ENCODE measurements at regions not wholly inside any gene's neighbourhood (a gene's known extent, or its start where the extent isn't known, plus 50 kb on each side); places are given as distances from the start of the nearest gene placed in this dataset.

DNA sequence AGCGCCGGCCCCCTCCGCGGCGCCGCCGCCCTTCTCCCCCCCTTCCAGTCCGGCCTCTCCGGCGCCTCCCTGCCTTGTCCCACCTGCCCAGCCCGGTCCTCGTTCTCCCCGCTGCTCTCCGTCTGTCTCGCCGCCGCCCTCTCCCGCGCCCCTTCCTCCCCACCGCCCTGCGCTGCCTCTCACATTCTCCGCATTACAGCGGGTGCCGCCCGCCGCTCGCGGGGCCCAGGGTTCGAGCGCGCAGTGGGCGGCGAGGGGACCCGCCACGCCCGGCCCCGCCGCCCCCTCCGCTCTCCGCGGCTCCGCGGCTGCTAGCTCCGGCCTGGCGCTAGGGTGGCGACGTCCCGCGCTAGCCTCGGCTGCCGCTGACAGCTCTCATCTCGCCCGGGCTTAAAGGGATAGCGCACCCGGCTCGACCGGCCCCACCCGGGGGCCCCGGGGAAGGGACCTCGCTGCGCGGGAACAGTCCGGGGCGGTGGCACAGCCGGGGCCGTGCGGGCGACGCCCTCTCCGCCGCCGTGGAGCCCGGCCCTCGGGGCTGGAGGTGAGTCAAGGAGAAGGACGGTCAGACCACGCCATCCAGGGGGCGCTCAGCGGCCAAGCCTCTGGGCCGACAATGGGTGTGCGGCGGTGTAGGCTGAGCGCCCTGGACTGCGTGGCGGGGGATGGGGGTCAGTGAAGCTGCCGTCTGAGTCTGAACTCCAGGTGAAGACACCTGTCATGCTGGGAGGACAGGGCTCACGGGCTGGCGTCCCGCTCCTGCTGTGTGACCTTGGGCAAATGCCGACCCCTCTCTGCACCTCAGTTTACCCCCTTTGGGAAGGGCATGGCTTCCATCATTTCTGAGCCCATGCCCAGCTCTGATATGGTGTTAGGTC lies 187.4 kb upstream of the LINGO1 start (continued):
- TF ChIP-seq ZNF26 (tag by site-specific recombination; IDR thresholded peaks at IDR 0.05) (no peak), ZNF558 (tag by site-specific recombination; IDR thresholded peaks at IDR 0.05) (no peak), ZNF596 (tag by site-specific recombination; IDR thresholded peaks at IDR 0.05) (no peak), ZNF23 (tag by site-specific recombination; IDR thresholded peaks at IDR 0.05; ENCODE audit: borderline replicate concordance) (no peak), PRDM10 (tag by site-specific recombination; IDR thresholded peaks at IDR 0.05) (peak; percentile 57; the same call in 1 of the 2 replicates), ZBTB8A (tag by site-specific recombination; IDR thresholded peaks at IDR 0.05) (peak; percentile 81), ZNF513 (tag by site-specific recombination; IDR thresholded peaks at IDR 0.05) (no peak), ZBTB1 (tag by site-specific recombination; IDR thresholded peaks at IDR 0.05) (no peak), OSR2 (tag by site-specific recombination; IDR thresholded peaks at IDR 0.05) (no peak), ZNF600 (tag by site-specific recombination; IDR thresholded peaks at IDR 0.05) (peak; percentile 13; the same call in 1 of the 2 replicates), ZNF488 (tag by site-specific recombination; IDR thresholded peaks at IDR 0.05) (no peak), ZNF645 (tag by site-specific recombination; IDR thresholded peaks at IDR 0.05) (no peak), ZNF785 (tag by site-specific recombination; IDR thresholded peaks at IDR 0.05) (no peak), ZNF302 (tag by site-specific recombination; IDR thresholded peaks at IDR 0.05; ENCODE audit: low read depth) (no peak), ZNF658 (tag by site-specific recombination; IDR thresholded peaks at IDR 0.05) (no peak), ZNF777 (tag by site-specific recombination; IDR thresholded peaks at IDR 0.05; ENCODE audit: borderline replicate concordance) (no peak), ZNF335 (tag by site-specific recombination; conservative IDR thresholded peaks at IDR 0.05) (peak; percentile 66), ZNF843 (tag by site-specific recombination; IDR thresholded peaks at IDR 0.05) (no peak)
- TF ChIP-seq, protein P1, sequence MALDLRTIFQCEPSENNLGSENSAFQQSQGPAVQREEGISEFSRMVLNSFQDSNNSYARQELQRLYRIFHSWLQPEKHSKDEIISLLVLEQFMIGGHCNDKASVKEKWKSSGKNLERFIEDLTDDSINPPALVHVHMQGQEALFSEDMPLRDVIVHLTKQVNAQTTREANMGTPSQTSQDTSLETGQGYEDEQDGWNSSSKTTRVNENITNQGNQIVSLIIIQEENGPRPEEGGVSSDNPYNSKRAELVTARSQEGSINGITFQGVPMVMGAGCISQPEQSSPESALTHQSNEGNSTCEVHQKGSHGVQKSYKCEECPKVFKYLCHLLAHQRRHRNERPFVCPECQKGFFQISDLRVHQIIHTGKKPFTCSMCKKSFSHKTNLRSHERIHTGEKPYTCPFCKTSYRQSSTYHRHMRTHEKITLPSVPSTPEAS (tag by site-specific recombination; IDR thresholded peaks at IDR 0.05) = no peak
- TF ChIP-seq, protein P2, sequence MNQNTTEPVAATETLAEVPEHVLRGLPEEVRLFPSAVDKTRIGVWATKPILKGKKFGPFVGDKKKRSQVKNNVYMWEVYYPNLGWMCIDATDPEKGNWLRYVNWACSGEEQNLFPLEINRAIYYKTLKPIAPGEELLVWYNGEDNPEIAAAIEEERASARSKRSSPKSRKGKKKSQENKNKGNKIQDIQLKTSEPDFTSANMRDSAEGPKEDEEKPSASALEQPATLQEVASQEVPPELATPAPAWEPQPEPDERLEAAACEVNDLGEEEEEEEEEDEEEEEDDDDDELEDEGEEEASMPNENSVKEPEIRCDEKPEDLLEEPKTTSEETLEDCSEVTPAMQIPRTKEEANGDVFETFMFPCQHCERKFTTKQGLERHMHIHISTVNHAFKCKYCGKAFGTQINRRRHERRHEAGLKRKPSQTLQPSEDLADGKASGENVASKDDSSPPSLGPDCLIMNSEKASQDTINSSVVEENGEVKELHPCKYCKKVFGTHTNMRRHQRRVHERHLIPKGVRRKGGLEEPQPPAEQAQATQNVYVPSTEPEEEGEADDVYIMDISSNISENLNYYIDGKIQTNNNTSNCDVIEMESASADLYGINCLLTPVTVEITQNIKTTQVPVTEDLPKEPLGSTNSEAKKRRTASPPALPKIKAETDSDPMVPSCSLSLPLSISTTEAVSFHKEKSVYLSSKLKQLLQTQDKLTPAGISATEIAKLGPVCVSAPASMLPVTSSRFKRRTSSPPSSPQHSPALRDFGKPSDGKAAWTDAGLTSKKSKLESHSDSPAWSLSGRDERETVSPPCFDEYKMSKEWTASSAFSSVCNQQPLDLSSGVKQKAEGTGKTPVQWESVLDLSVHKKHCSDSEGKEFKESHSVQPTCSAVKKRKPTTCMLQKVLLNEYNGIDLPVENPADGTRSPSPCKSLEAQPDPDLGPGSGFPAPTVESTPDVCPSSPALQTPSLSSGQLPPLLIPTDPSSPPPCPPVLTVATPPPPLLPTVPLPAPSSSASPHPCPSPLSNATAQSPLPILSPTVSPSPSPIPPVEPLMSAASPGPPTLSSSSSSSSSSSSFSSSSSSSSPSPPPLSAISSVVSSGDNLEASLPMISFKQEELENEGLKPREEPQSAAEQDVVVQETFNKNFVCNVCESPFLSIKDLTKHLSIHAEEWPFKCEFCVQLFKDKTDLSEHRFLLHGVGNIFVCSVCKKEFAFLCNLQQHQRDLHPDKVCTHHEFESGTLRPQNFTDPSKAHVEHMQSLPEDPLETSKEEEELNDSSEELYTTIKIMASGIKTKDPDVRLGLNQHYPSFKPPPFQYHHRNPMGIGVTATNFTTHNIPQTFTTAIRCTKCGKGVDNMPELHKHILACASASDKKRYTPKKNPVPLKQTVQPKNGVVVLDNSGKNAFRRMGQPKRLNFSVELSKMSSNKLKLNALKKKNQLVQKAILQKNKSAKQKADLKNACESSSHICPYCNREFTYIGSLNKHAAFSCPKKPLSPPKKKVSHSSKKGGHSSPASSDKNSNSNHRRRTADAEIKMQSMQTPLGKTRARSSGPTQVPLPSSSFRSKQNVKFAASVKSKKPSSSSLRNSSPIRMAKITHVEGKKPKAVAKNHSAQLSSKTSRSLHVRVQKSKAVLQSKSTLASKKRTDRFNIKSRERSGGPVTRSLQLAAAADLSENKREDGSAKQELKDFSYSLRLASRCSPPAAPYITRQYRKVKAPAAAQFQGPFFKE (tag by site-specific recombination; IDR thresholded peaks at IDR 0.05; ENCODE audit: borderline replicate concordance) = no peak

All from HEK293 (cell line).